K562 (cell line): ENCODE measurements at regions not wholly inside any gene's neighbourhood (a gene's known extent, or its start where the extent isn't known, plus 50 kb on each side); places are given as distances from the start of the nearest gene placed in this dataset.

ENCODE experiments used
- ATAC-seq: fragments of 200-7000 bp; cut with Tn5 transposase; 3 replicates; pipeline ENCODE4 v1.9.1; 2020; ENCODE audit warnings: moderate library complexity
- BruUV-seq: library from RNA; stranded (reverse); fragments of 400-500 nt; replicated peaks from 2 replicates; lab custom pipeline; 2021; lab: Mats Ljungman, UMichigan
- CTCF ChIA-PET: fragments of 300-600 bp; formaldehyde crosslinking; extraction: SDS; loops from one replicate; lab custom pipeline; 2021; ENCODE audit warnings: low intra/inter-chr PET ratio; lab: Yijun Ruan, JAX
- POLR2A ChIA-PET: fragments of 300-600, 350-650 bp; sonication (Branson Sonifier 250); formaldehyde crosslinking; extraction: SDS; loops from one replicate; lab custom pipeline; 2021; ENCODE audit warnings: antibody characterized with exemption, inconsistent platforms; lab: Yijun Ruan, JAX
- DNase-seq, 4 experiments: peaks; one replicate each; pipeline versions ENCODE4 v3.0.0 to v3.0.0-alpha.2; 2011 to 2018; ENCODE audit warnings: low spot score in 3 of 4, mixed read lengths in 3 of 4; ENCODE audit errors: extremely low read depth in 1 of 4
- FAIRE-seq: peaks from 2 replicates; lab custom pipeline; 2011; peaks lifted over from hg19 to GRCh38; lab: Jason Lieb, UNC
- H2AFZ ChIP-seq: 2 replicates; pipeline ENCODE4 v1.6.0; 2011; ENCODE audit warnings: low read depth, low read length, control low read depth, inconsistent platforms
- H3K27ac ChIP-seq: fragments of 200-600 bp; 3 replicates; pipeline ENCODE4 v1.8.0; 2011; ENCODE audit warnings: low read depth, mild to moderate bottlenecking, control low read depth, inconsistent platforms, low read length, moderate library complexity, mixed read lengths; ENCODE audit errors: extremely low read depth
- H3K27me3 ChIP-seq, 2 experiments: fragments of 300-600 bp in 1 of 2; 2 replicates in 1 of 2; 3 replicates in 1 of 2; pipeline versions ENCODE4 v1.6.0 to v1.8.0; 2011; ENCODE audit warnings: inconsistent platforms in 2 of 2, low read length in 2 of 2, mild to moderate bottlenecking in 1 of 2, mixed read lengths in 1 of 2, moderate library complexity in 1 of 2; ENCODE audit not compliant: control insufficient read depth in 2 of 2, insufficient read depth in 2 of 2
- H3K36me3 ChIP-seq: fragments of 300-600 bp; 3 replicates; pipeline ENCODE4 v1.8.0; 2011; ENCODE audit warnings: mild to moderate bottlenecking, low read length, inconsistent platforms; ENCODE audit not compliant: control insufficient read depth, insufficient read depth
- H3K4me1 ChIP-seq, 2 experiments: fragments of 200-600 bp in 1 of 2; replicated peaks in 1 of 2; 2 replicates in 1 of 2; 3 replicates in 1 of 2; pipeline versions ENCODE4 v1.5.1 to v1.8.0; 2011; ENCODE audit warnings: inconsistent platforms in 2 of 2, low read length in 2 of 2, mild to moderate bottlenecking in 1 of 2, mixed read lengths in 1 of 2, moderate library complexity in 1 of 2; ENCODE audit not compliant: control insufficient read depth in 2 of 2, insufficient read depth in 2 of 2
- H3K4me2 ChIP-seq: 2 replicates; pipeline ENCODE4 v1.6.1; 2011; ENCODE audit warnings: low read length, control low read depth, inconsistent platforms, mixed read lengths; ENCODE audit not compliant: insufficient read depth
- H3K4me3 ChIP-seq: fragments of 200-600 bp; sonication (generic), shearing (Covaris generic); 2 replicates; pipeline ENCODE4 v1.5.1; 2016; ENCODE audit warnings: control low read depth, inconsistent platforms
- H3K79me2 ChIP-seq: fragments of 200-600 bp; 3 replicates; pipeline ENCODE4 v1.8.0; 2011; ENCODE audit warnings: low read length, inconsistent platforms; ENCODE audit not compliant: control insufficient read depth, insufficient read depth
- H3K9ac ChIP-seq, 2 experiments: 2 replicates each; pipeline versions ENCODE4 v1.6.0 to v1.6.1; 2011; ENCODE audit warnings: low read depth in 2 of 2, low read length in 2 of 2, control low read depth in 1 of 2, inconsistent platforms in 1 of 2, mild to moderate bottlenecking in 1 of 2, mixed read lengths in 1 of 2; ENCODE audit not compliant: insufficient read depth in 1 of 2
- H3K9me1 ChIP-seq: one replicate; pipeline ENCODE4 v1.6.0; 2011; ENCODE audit warnings: inconsistent platforms, mild to moderate bottlenecking, low read length, moderate library complexity; ENCODE audit not compliant: control insufficient read depth, insufficient read depth
- H3K9me3 ChIP-seq: replicated peaks from 2 replicates; pipeline ENCODE4 v1.5.1; 2011; ENCODE audit warnings: low read depth, low read length, inconsistent platforms; ENCODE audit not compliant: control insufficient read depth, insufficient read depth
- H4K20me1 ChIP-seq: replicated peaks from 2 replicates; pipeline ENCODE4 v1.6.1; 2011; ENCODE audit warnings: low read length, inconsistent platforms, mixed read lengths; ENCODE audit not compliant: control insufficient read depth, insufficient read depth
- BCL6 ChIP-seq: fragments of 250-450 bp; sonication (Bioruptor Pico); IDR thresholded peaks from 2 replicates; pipeline ENCODE4 v1.4.0; 2020
- CAMTA2 ChIP-seq: fragments of 250-450 bp; sonication (Bioruptor Pico); conservative IDR thresholded peaks from 2 replicates; pipeline ENCODE4 v1.5.1; 2022
- CBX2 ChIP-seq: fragments of 200-600 bp; sonication (generic); IDR thresholded peaks from one replicate; pipeline ENCODE4 v1.6.1; 2012; ENCODE audit warnings: mild to moderate bottlenecking, low read length, inconsistent platforms; ENCODE audit not compliant: insufficient read depth, poor library complexity, severe bottlenecking
- HDAC2 ChIP-seq: fragments of 450-650 bp; IDR thresholded peaks from 2 replicates; pipeline ENCODE4 v1.6.1; 2016; ENCODE audit warnings: mild to moderate bottlenecking
- MCM3 ChIP-seq: fragments of 450-650 bp; IDR thresholded peaks from 2 replicates; pipeline ENCODE4 v1.6.1; 2016
- PML ChIP-seq: IDR thresholded peaks from 2 replicates; pipeline ENCODE4 v1.6.1; 2012; ENCODE audit warnings: low read length, inconsistent platforms
- SOX6 ChIP-seq: fragments of 450-650 bp; IDR thresholded peaks from 2 replicates; pipeline ENCODE4 v1.6.1; 2014; ENCODE audit warnings: mild to moderate bottlenecking
- TCF7L2 ChIP-seq: fragments of 150-350 bp; IDR thresholded peaks from 2 replicates; pipeline ENCODE4 v1.6.1; 2016; ENCODE audit warnings: low read depth, mild to moderate bottlenecking, low read length, moderate library complexity
- ZKSCAN8 ChIP-seq: fragments of 200-800 bp; sonication (Bioruptor generic); IDR thresholded peaks from 2 replicates; pipeline ENCODE4 v1.6.1; 2016; ENCODE audit warnings: missing genetic modification characterization, missing compliant biosample characterization
- ZNF140 ChIP-seq: fragments of 250-450 bp; sonication (Bioruptor Pico); IDR thresholded peaks from 2 replicates; pipeline ENCODE4 v1.8.0; 2021; ENCODE audit warnings: moderate library complexity, mild to moderate bottlenecking, inconsistent platforms
- ZNF253 ChIP-seq: fragments of 250-450 bp; sonication (Bioruptor Pico); conservative IDR thresholded peaks from 2 replicates; pipeline ENCODE4 v1.6.1; 2021; ENCODE audit warnings: mild to moderate bottlenecking
- ZNF354B ChIP-seq: fragments of 250-450 bp; sonication (Bioruptor Pico); IDR thresholded peaks from 2 replicates; pipeline ENCODE4 v1.4.0; 2020
- ZNF57 ChIP-seq: fragments of 450-650 bp; formaldehyde crosslinking; IDR thresholded peaks from 2 replicates; pipeline ENCODE4 v1.4.0; 2020; ENCODE audit warnings: mild to moderate bottlenecking, moderate library complexity
- WGBS: fragments of 100-300 bp; shearing (Covaris generic); methylation state at CpG from one replicate; pipeline ENCODE4 v1.1.6; 2016; ENCODE audit warnings: low coverage, mixed read lengths; ENCODE audit not compliant: insufficient coverage; ENCODE audit errors: missing lambda C conversion rate; 5-methylcytosine and 5-hydroxymethylcytosine counted together
- in situ Hi-C: fragments of 300-500 bp; cut with MboI; formaldehyde crosslinking; loops from 4 replicates; pipeline ENCODE4 v1.15.0; 2018; ENCODE audit warnings: inconsistent platforms, mixed read lengths
- intact Hi-C: fragments of 100-400 bp; cut with micrococcal nuclease; formaldehyde crosslinking; loops from 2 replicates; pipeline ENCODE4 v1.14.2; 2022
- TF ChIP-seq, protein P1 (sequence below), 2 experiments: IDR thresholded peaks in 1 of 2; conservative IDR thresholded peaks in 1 of 2; 2 replicates each; pipeline ENCODE4 v1.6.1; 2016; ENCODE audit warnings: low read depth in 2 of 2, mild to moderate bottlenecking in 1 of 2, missing compliant biosample characterization in 1 of 2, missing genetic modification characterization in 1 of 2, moderate library complexity in 1 of 2
- TF ChIP-seq, protein P2 (sequence below): IDR thresholded peaks from 3 replicates; pipeline ENCODE4 v1.6.1; 2011; ENCODE audit warnings: borderline replicate concordance, mild to moderate bottlenecking; ENCODE audit not compliant: insufficient read length, insufficient read depth

DNA sequence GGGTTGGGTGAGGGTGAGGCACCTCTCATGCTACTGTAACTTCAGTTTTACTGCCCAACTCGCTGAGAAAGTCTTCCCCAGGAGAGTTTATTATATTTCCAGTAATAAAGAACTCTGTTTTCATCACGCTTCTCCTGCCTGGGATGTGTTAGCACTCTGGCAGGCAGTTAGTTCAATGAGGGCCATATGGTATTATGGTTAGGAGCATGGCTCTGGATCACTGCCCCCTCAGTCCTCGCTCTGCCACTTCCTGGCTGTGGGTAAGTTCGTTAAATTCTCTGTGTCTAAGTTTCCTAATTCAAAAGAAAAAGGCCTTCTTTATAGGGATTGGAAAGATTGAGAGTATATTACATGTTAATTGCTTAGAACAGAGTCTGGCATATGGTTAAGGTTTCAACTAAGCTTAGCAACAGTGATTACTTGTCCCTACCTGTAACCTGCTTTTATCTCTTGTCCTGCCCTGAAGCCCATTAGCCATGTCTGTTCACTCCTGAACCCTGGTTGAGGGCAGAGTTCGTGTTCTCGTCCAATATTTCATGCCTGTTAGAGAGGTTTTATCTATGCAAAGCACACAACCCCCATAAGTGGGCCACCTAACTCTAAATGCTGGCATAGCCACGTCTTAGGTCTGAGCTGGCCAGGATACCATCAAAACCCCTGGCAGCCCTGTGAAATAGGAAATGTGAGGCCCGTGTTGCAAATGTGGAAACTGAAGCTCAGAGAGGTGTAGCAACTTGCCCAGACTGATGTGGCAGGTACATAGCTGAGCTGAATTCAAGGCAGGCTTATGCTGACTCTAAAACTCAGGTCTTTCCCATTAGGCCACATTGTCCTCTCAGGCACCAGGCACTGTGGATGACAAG lies 342.5 kb upstream of the JARID2 start (continued):
- TF ChIP-seq, protein P1, sequence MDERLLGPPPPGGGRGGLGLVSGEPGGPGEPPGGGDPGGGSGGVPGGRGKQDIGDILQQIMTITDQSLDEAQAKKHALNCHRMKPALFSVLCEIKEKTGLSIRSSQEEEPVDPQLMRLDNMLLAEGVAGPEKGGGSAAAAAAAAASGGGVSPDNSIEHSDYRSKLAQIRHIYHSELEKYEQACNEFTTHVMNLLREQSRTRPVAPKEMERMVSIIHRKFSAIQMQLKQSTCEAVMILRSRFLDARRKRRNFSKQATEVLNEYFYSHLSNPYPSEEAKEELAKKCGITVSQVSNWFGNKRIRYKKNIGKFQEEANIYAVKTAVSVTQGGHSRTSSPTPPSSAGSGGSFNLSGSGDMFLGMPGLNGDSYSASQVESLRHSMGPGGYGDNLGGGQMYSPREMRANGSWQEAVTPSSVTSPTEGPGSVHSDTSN (CRISPR knock-in tag; IDR thresholded peaks at IDR 0.05; ENCODE audit: low read depth), result no peak
- TF ChIP-seq, protein P1 (tag; conservative IDR thresholded peaks at IDR 0.05; ENCODE audit: low read depth), result no peak
- TF ChIP-seq, all 486 proteins: peak for 0

DNA sequence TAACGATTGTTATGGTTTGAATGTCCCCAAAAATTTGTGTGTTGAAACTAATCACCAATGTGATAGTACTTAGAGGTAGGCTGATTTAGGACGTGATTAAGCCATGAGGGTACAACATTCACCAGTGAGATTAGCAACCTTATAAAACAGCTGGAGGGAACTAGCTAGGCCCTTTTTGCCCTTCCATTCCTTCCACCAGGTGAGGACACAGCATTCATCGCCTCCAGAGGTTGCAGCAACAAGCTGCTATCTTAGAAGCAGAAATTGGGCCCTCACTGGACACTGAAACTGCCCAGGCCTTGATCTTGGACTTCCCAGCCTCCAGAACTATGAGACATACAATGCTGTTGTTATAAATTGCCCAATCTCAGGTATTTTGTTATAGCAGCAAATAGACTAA lies 340.7 kb upstream of the JARID2 start:
- Histone ChIP-seq H3K4me2 (no peak overlapping the region), H2AFZ (no peak overlapping the region), H3K9me3 (no peaks in the 10 kb centered on the region), H3K79me2 (no peaks in the 10 kb centered on the region), H3K27ac (no peak overlapping the region), H3K4me1 (peaks cover 0 to 4% of the 10 kb centered on the region in 2 experiments; a peak in 3 of 5 replicates), H3K36me3 (no peaks in the 10 kb centered on the region), H3K4me3 (no peak overlapping the region), H4K20me1 (no peaks in the 10 kb centered on the region), H3K27me3 (no peaks in the 10 kb centered on the region), H3K9ac (no peak overlapping the region), H3K9me1 (no peaks in the 10 kb centered on the region)
- POLR2A ChIA-PET, result interaction anchor here (1.2 kb wide), 1 partner anchor 12 kb away, joined by 3 read pairs; no protein-coding TSS in a partner anchor
- in situ Hi-C loops, result no loop called here
- no TSS peak for BruUV-seq
- CTCF ChIA-PET, result no interaction called here
- WGBS, result 16% methylated on average over 3 of the region's 3 CpGs
- DNase-seq, result no peak
- no peak for ATAC-seq
- no peak for FAIRE-seq
- intact Hi-C loops, result no loop called here
- no peak for TF ChIP-seq CAMTA2 (CRISPR knock-in tag)
- no peak for TF ChIP-seq ZKSCAN8 (CRISPR knock-in tag)
- no peak for TF ChIP-seq BCL6 (CRISPR knock-in tag)
- no peak for TF ChIP-seq TCF7L2
- TF ChIP-seq PML, result no peak
- no peak for TF ChIP-seq HDAC2
- TF ChIP-seq ZNF253 (CRISPR knock-in tag), result no peak
- no peak for TF ChIP-seq ZNF354B (CRISPR knock-in tag)
- no peak for TF ChIP-seq SOX6
- no peak for TF ChIP-seq MCM3
- TF ChIP-seq, protein P2, sequence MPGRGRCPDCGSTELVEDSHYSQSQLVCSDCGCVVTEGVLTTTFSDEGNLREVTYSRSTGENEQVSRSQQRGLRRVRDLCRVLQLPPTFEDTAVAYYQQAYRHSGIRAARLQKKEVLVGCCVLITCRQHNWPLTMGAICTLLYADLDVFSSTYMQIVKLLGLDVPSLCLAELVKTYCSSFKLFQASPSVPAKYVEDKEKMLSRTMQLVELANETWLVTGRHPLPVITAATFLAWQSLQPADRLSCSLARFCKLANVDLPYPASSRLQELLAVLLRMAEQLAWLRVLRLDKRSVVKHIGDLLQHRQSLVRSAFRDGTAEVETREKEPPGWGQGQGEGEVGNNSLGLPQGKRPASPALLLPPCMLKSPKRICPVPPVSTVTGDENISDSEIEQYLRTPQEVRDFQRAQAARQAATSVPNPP, result no peak
- no peak for TF ChIP-seq ZNF140
- no peak for TF ChIP-seq ZNF57 (CRISPR knock-in tag)
- TF ChIP-seq CBX2, result no peak
